GM10266 (cell line): ENCODE measurements at regions not wholly inside any gene's neighbourhood (a gene's known extent, or its start where the extent isn't known, plus 50 kb on each side); places are given as distances from the start of the nearest gene placed in this dataset.

Source experiments
- DNase-seq: peaks from one replicate; pipeline ENCODE4 v3.0.0; 2012; ENCODE audit errors: extremely low spot score
- TF ChIP-seq, protein P1 (sequence below): IDR thresholded peaks from 2 replicates; pipeline ENCODE4 v1.5.1; 2012; ENCODE audit warnings: mild to moderate bottlenecking, low read depth; ENCODE audit not compliant: control insufficient read depth, insufficient read depth; ENCODE audit errors: missing control alignments

DNA sequence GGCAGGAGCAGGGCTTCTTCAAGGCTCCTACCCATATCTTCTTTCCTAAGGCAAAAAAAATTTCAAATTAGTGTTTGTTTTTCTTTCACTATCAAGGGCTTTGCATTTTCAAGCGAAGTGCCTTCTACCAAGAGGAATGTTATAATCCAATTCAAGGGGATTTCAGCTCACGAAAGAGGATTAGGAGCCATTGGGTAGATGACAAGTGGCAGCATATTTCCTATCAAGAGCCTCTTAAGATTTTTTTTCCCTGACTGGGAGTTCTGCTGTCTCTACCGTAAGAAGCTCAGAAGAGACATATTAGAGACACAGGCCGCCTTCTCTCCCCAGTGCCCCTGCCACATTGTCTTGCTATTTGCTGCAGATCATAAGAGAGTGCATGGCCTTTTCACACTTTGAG lies 55.9 kb upstream of the BMAL1 start:
- no peak for DNase-seq
- TF ChIP-seq, protein P1, sequence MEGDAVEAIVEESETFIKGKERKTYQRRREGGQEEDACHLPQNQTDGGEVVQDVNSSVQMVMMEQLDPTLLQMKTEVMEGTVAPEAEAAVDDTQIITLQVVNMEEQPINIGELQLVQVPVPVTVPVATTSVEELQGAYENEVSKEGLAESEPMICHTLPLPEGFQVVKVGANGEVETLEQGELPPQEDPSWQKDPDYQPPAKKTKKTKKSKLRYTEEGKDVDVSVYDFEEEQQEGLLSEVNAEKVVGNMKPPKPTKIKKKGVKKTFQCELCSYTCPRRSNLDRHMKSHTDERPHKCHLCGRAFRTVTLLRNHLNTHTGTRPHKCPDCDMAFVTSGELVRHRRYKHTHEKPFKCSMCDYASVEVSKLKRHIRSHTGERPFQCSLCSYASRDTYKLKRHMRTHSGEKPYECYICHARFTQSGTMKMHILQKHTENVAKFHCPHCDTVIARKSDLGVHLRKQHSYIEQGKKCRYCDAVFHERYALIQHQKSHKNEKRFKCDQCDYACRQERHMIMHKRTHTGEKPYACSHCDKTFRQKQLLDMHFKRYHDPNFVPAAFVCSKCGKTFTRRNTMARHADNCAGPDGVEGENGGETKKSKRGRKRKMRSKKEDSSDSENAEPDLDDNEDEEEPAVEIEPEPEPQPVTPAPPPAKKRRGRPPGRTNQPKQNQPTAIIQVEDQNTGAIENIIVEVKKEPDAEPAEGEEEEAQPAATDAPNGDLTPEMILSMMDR, result no peak

DNA sequence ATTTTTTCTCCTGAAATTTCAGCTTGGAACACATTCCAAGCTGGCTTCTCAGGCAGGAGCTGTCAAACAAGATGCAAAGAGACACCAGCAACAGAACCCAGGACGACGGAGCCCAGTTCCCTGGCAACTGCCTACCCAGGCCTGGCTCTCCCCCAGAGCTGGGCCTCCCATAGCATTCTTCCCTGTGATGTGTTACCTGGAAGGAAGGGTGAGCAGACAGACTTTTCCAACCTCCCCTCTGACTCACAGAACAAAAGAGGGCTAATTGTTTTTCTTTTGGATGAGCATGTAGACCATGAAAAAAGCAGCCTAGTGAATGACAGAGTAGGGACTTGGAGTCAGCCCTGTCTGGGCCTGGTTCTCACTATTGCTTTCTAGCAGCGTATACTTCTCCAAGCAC lies 55.3 kb upstream of the BMAL1 start:
- no peak for DNase-seq
- TF ChIP-seq, protein P1, result no peak

DNA sequence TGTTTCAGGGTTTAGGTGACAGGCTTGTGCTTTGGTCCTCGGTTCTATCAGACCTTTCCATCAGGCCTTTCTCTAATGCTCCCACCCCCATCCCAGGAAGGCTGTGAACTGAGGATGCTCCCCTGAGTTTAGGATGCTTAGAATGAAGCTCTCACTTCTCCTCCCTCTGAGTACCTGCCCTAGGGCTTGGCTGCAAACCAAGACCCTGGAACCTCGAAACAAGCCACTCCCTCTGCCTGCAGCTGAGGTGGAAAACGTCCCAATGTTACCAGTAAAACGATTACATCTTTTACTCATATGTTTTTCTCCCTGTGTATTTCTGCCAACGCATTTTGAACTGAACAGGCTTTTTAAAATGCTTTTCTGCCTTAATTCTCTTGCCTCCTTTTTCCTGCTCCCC lies 54.5 kb upstream of the BMAL1 start:
- TF ChIP-seq, protein P1, result no peak
- no peak for DNase-seq

DNA sequence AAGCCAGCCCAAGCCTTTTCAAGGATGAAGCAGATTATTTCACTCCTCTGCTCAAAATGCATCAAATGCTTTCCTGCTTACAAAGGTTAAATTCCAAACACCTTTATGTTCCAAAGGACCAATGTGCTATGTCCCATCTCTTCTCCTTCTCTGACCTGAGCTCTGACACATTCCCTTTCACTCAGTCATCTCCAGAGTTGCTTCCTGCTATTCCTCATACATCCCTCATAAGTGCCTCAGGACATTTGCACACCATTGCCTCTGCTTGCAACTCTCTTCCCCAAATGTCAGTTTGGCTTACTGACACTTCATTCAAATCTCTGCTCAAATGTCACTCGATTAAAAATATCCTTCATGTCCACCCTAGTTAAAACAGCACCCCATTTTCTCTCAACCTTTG lies 53.3 kb upstream of the BMAL1 start:
- TF ChIP-seq, protein P1, result no peak
- DNase-seq, result no peak

DNA sequence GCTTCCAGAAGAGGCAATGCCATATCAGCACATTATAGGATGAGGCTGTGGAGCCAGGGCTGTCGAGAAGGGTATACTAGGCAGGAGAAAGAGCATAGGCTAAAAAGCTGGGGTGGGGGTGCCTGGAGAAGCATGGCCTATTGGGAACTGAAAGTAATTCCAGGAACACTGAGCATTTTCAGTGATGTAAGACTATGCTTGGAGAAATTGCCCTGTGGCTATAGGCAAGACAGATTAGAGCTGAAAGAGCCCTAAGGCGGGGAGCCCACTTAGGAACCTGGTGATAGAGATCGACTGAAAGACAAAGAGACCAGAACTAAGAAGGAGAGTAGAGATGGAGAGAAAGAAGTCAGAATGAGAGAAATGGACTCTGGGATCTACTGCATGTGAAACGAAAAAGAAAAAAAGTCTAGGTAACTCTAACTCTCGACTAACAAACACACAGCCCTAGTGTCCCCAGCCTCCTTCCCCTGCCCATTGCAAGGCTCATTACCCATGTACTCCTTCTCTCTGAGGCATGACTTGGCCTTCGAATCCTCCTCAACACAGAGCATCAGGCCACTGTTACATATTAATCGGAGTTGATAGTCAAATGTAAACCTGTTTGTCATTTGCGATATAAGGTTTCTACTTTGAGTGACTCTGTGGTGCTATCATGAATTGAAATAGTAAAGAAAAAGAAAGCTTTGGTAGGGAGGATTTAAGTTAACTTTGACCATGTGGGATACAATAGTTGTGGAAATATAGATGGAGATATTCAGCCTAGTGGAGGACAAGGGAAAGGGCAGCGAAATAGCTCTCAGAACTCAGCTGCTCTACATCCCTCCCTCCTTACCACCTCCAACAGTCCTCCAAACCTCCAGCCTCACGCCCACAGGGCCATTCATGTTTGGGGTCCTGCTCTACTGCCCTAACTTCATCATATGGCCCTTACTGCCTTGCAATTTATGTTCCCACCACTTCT lies 52.3 kb upstream of the BMAL1 start:
- TF ChIP-seq, protein P1, result no peak
- DNase-seq, result no peak

DNA sequence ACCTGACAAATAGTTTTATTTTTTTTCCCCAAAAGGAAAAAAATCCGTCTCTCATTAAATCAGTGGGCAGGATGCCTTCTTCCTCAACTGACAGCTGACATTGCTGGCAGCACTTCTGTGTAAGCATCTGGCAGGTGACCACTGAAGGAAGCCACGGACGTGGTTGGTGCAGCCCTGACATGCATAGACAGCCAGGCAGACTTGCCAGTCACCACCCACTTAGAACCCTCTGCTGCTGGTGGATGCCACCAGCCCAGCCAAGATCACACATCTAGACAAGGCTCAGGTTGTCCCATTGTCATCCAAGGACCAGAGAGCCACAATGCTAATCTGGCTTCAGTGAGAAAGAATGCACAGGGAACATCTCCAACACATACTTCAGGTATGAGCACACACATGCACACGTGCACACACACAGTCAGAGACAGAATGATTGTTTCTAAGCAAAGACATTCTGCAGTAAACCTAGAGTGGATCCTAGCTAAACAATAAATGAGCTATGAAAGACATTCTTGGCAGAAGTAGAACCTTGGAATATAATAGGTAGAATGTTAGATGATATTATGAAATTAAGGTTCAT lies 49.8 kb upstream of the BMAL1 start:
- TF ChIP-seq, protein P1, result no peak
- DNase-seq, result no peak
